Parathyroid adenoma (tissue), 2 donors: ENCODE measurements at regions not wholly inside any gene's neighbourhood (a gene's known extent, or its start where the extent isn't known, plus 50 kb on each side); places are given as distances from the start of the nearest gene placed in this dataset.

Source experiments
- H2AFZ ChIP-seq: fragments of 300-600 bp; sonication (generic); one replicate; pipeline ENCODE4 v1.7.0; 2017; ENCODE audit warnings: antibody characterized with exemption, mild to moderate bottlenecking
- H3K27ac ChIP-seq: fragments of 300-600 bp; sonication (generic); one replicate; pipeline ENCODE4 v1.7.0; 2017
- H3K27me3 ChIP-seq: fragments of 300-600 bp; sonication (generic); one replicate; pipeline ENCODE4 v1.7.0; 2017; ENCODE audit warnings: low read length; ENCODE audit not compliant: control insufficient read depth, insufficient read depth
- H3K36me3 ChIP-seq: fragments of 300-600 bp; sonication (generic); one replicate; pipeline ENCODE4 v1.7.0; 2017; ENCODE audit warnings: low read length; ENCODE audit not compliant: control insufficient read depth, insufficient read depth
- H3K4me1 ChIP-seq: fragments of 300-600 bp; sonication (generic); one replicate; pipeline ENCODE4 v1.7.0; 2017; ENCODE audit warnings: control low read depth
- H3K4me2 ChIP-seq: fragments of 300-600 bp; sonication (generic); one replicate; pipeline ENCODE4 v1.7.0; 2017; ENCODE audit warnings: low read length
- H3K4me3 ChIP-seq: fragments of 300-600 bp; sonication (generic); one replicate; pipeline ENCODE4 v1.7.0; 2017; ENCODE audit warnings: low read depth, low read length
- H3K79me2 ChIP-seq: fragments of 300-600 bp; sonication (generic); one replicate; pipeline ENCODE4 v1.7.0; 2017; ENCODE audit warnings: control low read depth
- H3K9ac ChIP-seq: fragments of 300-600 bp; sonication (generic); one replicate; pipeline ENCODE4 v1.7.0; 2017; ENCODE audit warnings: mild to moderate bottlenecking
- H3K9me3 ChIP-seq: fragments of 300-600 bp; sonication (generic); one replicate; pipeline ENCODE4 v1.7.0; 2017; ENCODE audit warnings: low read length; ENCODE audit not compliant: control insufficient read depth
- TF ChIP-seq, protein P1 (sequence below): fragments of 300-600 bp; sonication (generic); IDR thresholded peaks from one replicate; pipeline ENCODE4 v1.7.0; 2017; ENCODE audit warnings: antibody characterized with exemption, mild to moderate bottlenecking
- donor health status: primary hyperparathyroidism.

- Histone ChIP-seq H3K36me3 (no peaks in the 10 kb centered on the region), H3K4me3 (no peak overlapping the region), H3K9me3 (no peaks in the 10 kb centered on the region), H3K9ac (no peak overlapping the region), H3K27me3 (no peaks in the 10 kb centered on the region), H3K79me2 (no peaks in the 10 kb centered on the region), H3K4me1 (no peaks in the 10 kb centered on the region), H3K27ac (no peak overlapping the region), H2AFZ (no peak overlapping the region), H3K4me2 (no peak overlapping the region)
- TF ChIP-seq, protein P1, sequence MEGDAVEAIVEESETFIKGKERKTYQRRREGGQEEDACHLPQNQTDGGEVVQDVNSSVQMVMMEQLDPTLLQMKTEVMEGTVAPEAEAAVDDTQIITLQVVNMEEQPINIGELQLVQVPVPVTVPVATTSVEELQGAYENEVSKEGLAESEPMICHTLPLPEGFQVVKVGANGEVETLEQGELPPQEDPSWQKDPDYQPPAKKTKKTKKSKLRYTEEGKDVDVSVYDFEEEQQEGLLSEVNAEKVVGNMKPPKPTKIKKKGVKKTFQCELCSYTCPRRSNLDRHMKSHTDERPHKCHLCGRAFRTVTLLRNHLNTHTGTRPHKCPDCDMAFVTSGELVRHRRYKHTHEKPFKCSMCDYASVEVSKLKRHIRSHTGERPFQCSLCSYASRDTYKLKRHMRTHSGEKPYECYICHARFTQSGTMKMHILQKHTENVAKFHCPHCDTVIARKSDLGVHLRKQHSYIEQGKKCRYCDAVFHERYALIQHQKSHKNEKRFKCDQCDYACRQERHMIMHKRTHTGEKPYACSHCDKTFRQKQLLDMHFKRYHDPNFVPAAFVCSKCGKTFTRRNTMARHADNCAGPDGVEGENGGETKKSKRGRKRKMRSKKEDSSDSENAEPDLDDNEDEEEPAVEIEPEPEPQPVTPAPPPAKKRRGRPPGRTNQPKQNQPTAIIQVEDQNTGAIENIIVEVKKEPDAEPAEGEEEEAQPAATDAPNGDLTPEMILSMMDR = no peak
Observed at GRCh38 chr5:30933599-30933998, 259.9 kb upstream of the CDH6 start.

- Histone ChIP-seq H3K27ac (no peak overlapping the region), H3K9ac (no peak overlapping the region), H2AFZ (no peak overlapping the region), H3K9me3 (no peaks in the 10 kb centered on the region), H3K27me3 (no peaks in the 10 kb centered on the region), H3K4me3 (no peak overlapping the region), H3K4me2 (no peak overlapping the region), H3K4me1 (no peaks in the 10 kb centered on the region), H3K79me2 (no peaks in the 10 kb centered on the region), H3K36me3 (no peaks in the 10 kb centered on the region)
- TF ChIP-seq, protein P1 = no peak
Observed at GRCh38 chr5:30932273-30933017, 261.0 kb upstream of the CDH6 start.

DNA sequence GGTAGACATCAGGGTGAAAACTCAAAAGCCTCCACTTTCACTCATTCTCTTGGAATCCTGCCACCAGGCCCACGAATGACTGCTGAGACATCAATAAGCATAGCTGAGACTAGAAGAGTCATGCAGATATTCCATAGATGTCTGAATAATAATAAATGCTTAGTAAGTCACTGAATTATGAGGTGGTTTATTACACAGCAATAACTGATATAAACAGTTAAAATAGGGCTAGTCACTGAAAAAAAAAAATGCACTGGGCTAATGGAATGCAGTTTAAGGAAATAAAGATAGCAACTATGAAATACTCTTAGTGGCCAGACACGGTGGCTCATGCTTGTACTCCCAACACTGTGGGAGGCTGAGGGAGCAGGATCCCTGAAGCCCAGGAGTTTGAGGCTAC is 262.8 kb upstream of the CDH6 start:
- Histone ChIP-seq H3K4me3 (no peak overlapping the region), H3K27me3 (no peaks in the 10 kb centered on the region), H3K27ac (no peak overlapping the region), H3K4me2 (no peak overlapping the region), H3K36me3 (no peaks in the 10 kb centered on the region), H3K9ac (no peak overlapping the region), H3K9me3 (no peaks in the 10 kb centered on the region), H3K79me2 (no peaks in the 10 kb centered on the region), H2AFZ (no peak overlapping the region), H3K4me1 (no peaks in the 10 kb centered on the region)
- TF ChIP-seq, protein P1 = no peak

DNA sequence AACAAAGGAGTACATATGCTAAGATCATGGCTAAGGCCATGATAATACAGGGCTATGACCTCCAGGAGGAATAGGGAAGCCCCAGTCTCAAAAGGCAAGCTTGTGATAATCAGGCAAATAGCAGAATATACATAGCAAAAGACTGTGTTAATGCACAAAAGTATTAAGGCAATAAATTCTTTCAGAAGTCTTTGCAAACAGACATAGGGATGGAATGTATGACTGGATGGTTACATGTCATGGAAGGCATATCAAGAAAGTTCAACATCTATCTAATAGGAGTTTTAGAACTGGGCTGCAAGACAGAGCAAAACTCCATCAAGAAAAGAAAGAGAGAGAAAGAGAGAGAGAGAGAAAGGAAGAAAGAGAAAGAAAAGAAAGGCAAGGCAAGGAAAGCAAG is 264.5 kb upstream of the CDH6 start:
- TF ChIP-seq, protein P1 = no peak

GRCh38 chr5:30926218-30926617 is 267.3 kb upstream of the CDH6 start:
- Histone ChIP-seq H3K27ac (no peak overlapping the region), H3K27me3 (no peaks in the 10 kb centered on the region), H3K9me3 (no peaks in the 10 kb centered on the region), H3K4me2 (no peak overlapping the region), H3K4me3 (no peak overlapping the region), H3K9ac (no peak overlapping the region), H3K36me3 (no peaks in the 10 kb centered on the region), H3K79me2 (no peaks in the 10 kb centered on the region), H2AFZ (no peak overlapping the region), H3K4me1 (no peaks in the 10 kb centered on the region)
- TF ChIP-seq, protein P1 = no peak

More for the DNA sequence above, 264.5 kb upstream of the CDH6 start:
- H3K4me1 ChIP-seq = no peaks in the 10 kb centered on the region
- no peak overlapping the region for H3K4me2 ChIP-seq
- no peaks in the 10 kb centered on the region for H3K79me2 ChIP-seq
- no peaks in the 10 kb centered on the region for H3K27me3 ChIP-seq
- H3K9ac ChIP-seq = no peak overlapping the region
- H3K27ac ChIP-seq = no peak overlapping the region
- H3K9me3 ChIP-seq = no peaks in the 10 kb centered on the region
- H3K4me3 ChIP-seq = no peak overlapping the region
- H2AFZ ChIP-seq = no peak overlapping the region
- H3K36me3 ChIP-seq = no peaks in the 10 kb centered on the region
